IMR-90 (cell line): ENCODE measurements at regions not wholly inside any gene's neighbourhood (a gene's known extent, or its start where the extent isn't known, plus 50 kb on each side); places are given as distances from the start of the nearest gene placed in this dataset.

Experiments
- BHLHE40 ChIP-seq: fragments of 150-350 bp; IDR thresholded peaks from 2 replicates; pipeline ENCODE4 v1.6.1; 2016; ENCODE audit warnings: mild to moderate bottlenecking, low read depth, low read length
- CEBPB ChIP-seq: IDR thresholded peaks from 2 replicates; pipeline ENCODE4 v1.6.1; 2012; ENCODE audit warnings: low read depth, low read length, improper control_type of control experiment
- CHD1 ChIP-seq: IDR thresholded peaks from 2 replicates; pipeline ENCODE4 v1.6.1; 2012; ENCODE audit warnings: low read depth, low read length, improper control_type of control experiment
- MAFK ChIP-seq: IDR thresholded peaks from 2 replicates; pipeline ENCODE4 v1.6.1; 2012; ENCODE audit warnings: low read depth, low read length, improper control_type of control experiment
- MXI1 ChIP-seq: IDR thresholded peaks from 2 replicates; pipeline ENCODE4 v1.6.1; 2012; ENCODE audit warnings: low read depth, mild to moderate bottlenecking, low read length, moderate library complexity, borderline replicate concordance
- POLR2A ChIP-seq: IDR thresholded peaks from 2 replicates; pipeline ENCODE4 v1.6.1; 2012; ENCODE audit warnings: mild to moderate bottlenecking, low read depth, low read length
- RFX5 ChIP-seq: IDR thresholded peaks from 2 replicates; pipeline ENCODE4 v1.8.0; 2012; ENCODE audit warnings: low read depth, mild to moderate bottlenecking, low read length, moderate library complexity
- TF ChIP-seq, protein P1 (sequence below): conservative IDR thresholded peaks from 2 replicates; pipeline ENCODE4 v1.5.1; 2012; ENCODE audit warnings: mild to moderate bottlenecking, low read depth, low read length, improper control_type of control experiment
- TF ChIP-seq, protein P2 (sequence below): fragments of 150-350 bp; IDR thresholded peaks from 2 replicates; pipeline ENCODE4 v1.6.1; 2016; ENCODE audit warnings: low read depth, mild to moderate bottlenecking, low read length, moderate library complexity, borderline replicate concordance

DNA sequence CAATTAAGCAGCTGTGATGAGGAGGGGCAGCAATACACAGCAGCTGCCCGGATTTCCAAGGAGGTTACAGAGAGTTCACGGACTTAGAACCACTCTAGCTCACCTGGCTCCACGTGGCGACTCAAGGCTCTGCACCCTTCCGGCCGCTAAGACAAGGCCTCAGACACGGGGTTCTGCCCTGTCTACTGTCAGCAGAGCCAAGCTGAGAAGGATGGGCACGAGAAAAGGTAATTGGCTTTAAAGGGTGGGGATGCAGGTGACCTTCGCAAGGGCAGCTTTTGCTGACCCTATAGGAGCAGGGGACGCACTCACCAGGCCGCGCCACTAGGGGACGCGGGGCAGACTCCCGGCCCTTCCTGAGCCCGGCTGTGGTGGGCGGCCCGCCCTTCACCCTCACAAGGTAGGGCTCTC is 152.4 kb downstream of the KIF20B start:
- TF ChIP-seq MAFK = no peak
- no peak for TF ChIP-seq RFX5
- TF ChIP-seq CHD1 = no peak
- no peak for TF ChIP-seq POLR2A
- TF ChIP-seq, protein P1, sequence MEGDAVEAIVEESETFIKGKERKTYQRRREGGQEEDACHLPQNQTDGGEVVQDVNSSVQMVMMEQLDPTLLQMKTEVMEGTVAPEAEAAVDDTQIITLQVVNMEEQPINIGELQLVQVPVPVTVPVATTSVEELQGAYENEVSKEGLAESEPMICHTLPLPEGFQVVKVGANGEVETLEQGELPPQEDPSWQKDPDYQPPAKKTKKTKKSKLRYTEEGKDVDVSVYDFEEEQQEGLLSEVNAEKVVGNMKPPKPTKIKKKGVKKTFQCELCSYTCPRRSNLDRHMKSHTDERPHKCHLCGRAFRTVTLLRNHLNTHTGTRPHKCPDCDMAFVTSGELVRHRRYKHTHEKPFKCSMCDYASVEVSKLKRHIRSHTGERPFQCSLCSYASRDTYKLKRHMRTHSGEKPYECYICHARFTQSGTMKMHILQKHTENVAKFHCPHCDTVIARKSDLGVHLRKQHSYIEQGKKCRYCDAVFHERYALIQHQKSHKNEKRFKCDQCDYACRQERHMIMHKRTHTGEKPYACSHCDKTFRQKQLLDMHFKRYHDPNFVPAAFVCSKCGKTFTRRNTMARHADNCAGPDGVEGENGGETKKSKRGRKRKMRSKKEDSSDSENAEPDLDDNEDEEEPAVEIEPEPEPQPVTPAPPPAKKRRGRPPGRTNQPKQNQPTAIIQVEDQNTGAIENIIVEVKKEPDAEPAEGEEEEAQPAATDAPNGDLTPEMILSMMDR = no peak
- no peak for TF ChIP-seq CEBPB
- TF ChIP-seq, protein P2, sequence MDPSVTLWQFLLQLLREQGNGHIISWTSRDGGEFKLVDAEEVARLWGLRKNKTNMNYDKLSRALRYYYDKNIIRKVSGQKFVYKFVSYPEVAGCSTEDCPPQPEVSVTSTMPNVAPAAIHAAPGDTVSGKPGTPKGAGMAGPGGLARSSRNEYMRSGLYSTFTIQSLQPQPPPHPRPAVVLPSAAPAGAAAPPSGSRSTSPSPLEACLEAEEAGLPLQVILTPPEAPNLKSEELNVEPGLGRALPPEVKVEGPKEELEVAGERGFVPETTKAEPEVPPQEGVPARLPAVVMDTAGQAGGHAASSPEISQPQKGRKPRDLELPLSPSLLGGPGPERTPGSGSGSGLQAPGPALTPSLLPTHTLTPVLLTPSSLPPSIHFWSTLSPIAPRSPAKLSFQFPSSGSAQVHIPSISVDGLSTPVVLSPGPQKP = no peak
- no peak for TF ChIP-seq MXI1
- TF ChIP-seq BHLHE40 = no peak
